ENCODE measurements at regions not wholly inside any gene's neighbourhood (a gene's known extent, or its start where the extent isn't known, plus 50 kb on each side); places are given as distances from the start of the nearest gene placed in this dataset.

DNA sequence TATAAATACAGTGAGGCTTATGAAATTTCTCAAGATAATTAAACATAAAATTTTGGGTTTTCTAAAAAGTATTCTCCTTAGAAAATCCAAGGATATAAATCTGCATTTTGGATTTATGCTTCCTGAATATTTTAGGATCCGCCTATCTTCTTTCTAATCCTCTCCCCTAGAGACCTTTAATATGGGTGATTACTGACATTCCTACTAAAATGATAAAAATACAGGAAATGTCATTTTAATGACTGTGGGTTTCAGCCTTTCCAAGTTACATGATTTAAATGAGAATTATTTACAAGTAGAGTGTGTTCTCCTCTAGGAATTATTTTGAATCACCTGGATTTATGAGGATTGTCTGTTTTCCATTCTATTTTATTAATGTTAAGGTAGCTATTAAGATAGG, 150.4 kb downstream of the C7orf25 start:
- Histone ChIP-seq H3K27me3 (ENCODE audit: control insufficient read depth in 2 of 2, insufficient read depth in 2 of 2, low read length in 2 of 2) (no peaks in the 10 kb centered on the region), H3K27ac (ENCODE audit: low read depth in 2 of 2, low read length in 2 of 2) (no peak overlapping the region), H3K4me1 (ENCODE audit: control insufficient read depth in 2 of 2, insufficient read depth in 2 of 2, low read length in 2 of 2) (no peaks in the 10 kb centered on the region), H3K9me3 (ENCODE audit: control insufficient read depth in 2 of 2, low read length in 2 of 2) (no peaks in the 10 kb centered on the region), H3K36me3 (ENCODE audit: control insufficient read depth in 2 of 2, insufficient read depth in 2 of 2, low read length in 2 of 2) (no peaks in the 10 kb centered on the region), H3K9ac (ENCODE audit: low read depth in 1 of 2, low read length in 2 of 2) (no peak overlapping the region), H3K4me3 (ENCODE audit: low read length in 2 of 2) (no peak overlapping the region)

DNA sequence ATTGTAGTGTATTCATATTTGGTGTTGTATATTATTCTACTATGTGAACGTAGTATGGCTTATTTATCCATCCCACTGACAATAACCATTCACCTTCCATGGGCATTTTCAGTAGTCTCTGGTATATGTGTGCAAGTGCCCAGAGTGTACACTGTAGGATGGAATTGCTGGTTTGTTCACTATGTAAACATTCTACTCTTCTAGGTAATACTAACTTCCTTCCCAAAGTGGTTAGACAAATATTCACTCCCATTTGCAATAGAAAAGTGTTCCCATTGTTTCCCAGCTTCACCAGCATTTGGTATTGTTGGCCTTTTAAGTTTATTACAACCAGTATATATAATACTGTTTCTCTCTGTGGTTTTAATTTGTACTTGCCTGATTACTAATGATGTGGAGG, 153.7 kb downstream of the C7orf25 start:
- no peaks in the 10 kb centered on the region for H3K4me1 ChIP-seq (ENCODE audit: control insufficient read depth in 2 of 2, insufficient read depth in 2 of 2, low read length in 2 of 2)
- H3K27me3 ChIP-seq (ENCODE audit: control insufficient read depth in 2 of 2, insufficient read depth in 2 of 2, low read length in 2 of 2) = no peaks in the 10 kb centered on the region
- H3K9ac ChIP-seq (ENCODE audit: low read depth in 1 of 2, low read length in 2 of 2) = no peak overlapping the region
- no peaks in the 10 kb centered on the region for H3K9me3 ChIP-seq (ENCODE audit: control insufficient read depth in 2 of 2, low read length in 2 of 2)
- no peaks in the 10 kb centered on the region for H3K36me3 ChIP-seq (ENCODE audit: control insufficient read depth in 2 of 2, insufficient read depth in 2 of 2, low read length in 2 of 2)
- no peak overlapping the region for H3K27ac ChIP-seq (ENCODE audit: low read depth in 2 of 2, low read length in 2 of 2)
- no peak overlapping the region for H3K4me3 ChIP-seq (ENCODE audit: low read length in 2 of 2)

DNA sequence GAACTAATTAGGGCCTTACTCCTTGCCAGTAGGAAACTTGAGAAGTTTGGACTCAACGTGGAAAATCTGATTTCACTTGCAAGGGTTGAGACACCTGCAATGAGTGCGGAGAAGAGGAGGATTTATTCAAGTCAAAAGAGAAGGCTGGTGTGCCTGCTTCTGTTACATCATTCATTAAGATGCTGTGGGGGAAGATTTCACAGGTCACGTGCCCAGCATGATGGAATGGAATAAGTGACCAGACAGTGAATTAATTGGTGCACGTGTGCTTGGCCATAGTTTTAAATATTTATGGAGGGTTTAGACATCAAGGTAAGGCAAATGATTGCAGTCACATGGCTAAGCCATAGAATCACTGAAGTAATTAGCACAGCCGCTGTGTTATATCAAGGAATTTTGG, 155.0 kb downstream of the C7orf25 start:
- no peaks in the 10 kb centered on the region for H3K36me3 ChIP-seq (ENCODE audit: control insufficient read depth in 2 of 2, insufficient read depth in 2 of 2, low read length in 2 of 2)
- no peak overlapping the region for H3K27ac ChIP-seq (ENCODE audit: low read depth in 2 of 2, low read length in 2 of 2)
- H3K4me3 ChIP-seq (ENCODE audit: low read length in 2 of 2) = no peak overlapping the region
- H3K9ac ChIP-seq (ENCODE audit: low read depth in 1 of 2, low read length in 2 of 2) = no peak overlapping the region
- no peaks in the 10 kb centered on the region for H3K27me3 ChIP-seq (ENCODE audit: control insufficient read depth in 2 of 2, insufficient read depth in 2 of 2, low read length in 2 of 2)
- H3K4me1 ChIP-seq (ENCODE audit: control insufficient read depth in 2 of 2, insufficient read depth in 2 of 2, low read length in 2 of 2) = no peaks in the 10 kb centered on the region
- H3K9me3 ChIP-seq (ENCODE audit: control insufficient read depth in 2 of 2, low read length in 2 of 2) = no peaks in the 10 kb centered on the region

DNA sequence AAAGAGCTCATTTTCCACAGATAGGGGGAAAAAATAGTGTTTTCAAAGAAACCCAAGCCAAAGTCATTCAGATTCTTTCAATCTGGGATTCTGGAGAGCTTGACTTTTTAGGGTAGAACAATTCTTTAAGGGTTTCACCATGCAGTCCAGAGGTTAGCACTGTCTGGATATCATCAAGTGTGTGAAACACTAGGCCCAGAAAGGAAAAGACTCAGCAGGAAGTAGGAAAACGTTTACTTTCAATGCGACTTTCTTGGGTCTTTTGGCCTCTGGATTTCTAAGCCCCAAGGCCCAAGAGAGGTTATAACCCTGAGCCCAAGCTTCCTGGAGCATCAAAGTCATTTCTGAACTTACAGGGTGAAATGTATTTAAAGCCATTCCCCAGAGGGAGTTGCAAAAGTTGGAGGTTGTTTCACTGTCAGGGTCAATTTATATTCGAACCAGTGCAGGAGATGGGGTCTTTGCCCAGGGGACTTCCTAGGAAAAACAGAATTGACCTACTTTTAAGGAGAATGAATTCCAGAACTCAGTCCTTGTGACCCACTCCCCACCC, 158.0 kb downstream of the C7orf25 start:
- H3K36me3 ChIP-seq (ENCODE audit: control insufficient read depth in 2 of 2, insufficient read depth in 2 of 2, low read length in 2 of 2) = no peaks in the 10 kb centered on the region
- H3K4me3 ChIP-seq (ENCODE audit: low read length in 2 of 2) = no peak overlapping the region
- H3K9ac ChIP-seq (ENCODE audit: low read depth in 1 of 2, low read length in 2 of 2) = no peak overlapping the region
- H3K27ac ChIP-seq (ENCODE audit: low read depth in 2 of 2, low read length in 2 of 2) = no peak overlapping the region
- H3K27me3 ChIP-seq (ENCODE audit: control insufficient read depth in 2 of 2, insufficient read depth in 2 of 2, low read length in 2 of 2) = no peaks in the 10 kb centered on the region
- no peaks in the 10 kb centered on the region for H3K9me3 ChIP-seq (ENCODE audit: control insufficient read depth in 2 of 2, low read length in 2 of 2)
- H3K4me1 ChIP-seq (ENCODE audit: control insufficient read depth in 2 of 2, insufficient read depth in 2 of 2, low read length in 2 of 2) = no peaks in the 10 kb centered on the region

DNA sequence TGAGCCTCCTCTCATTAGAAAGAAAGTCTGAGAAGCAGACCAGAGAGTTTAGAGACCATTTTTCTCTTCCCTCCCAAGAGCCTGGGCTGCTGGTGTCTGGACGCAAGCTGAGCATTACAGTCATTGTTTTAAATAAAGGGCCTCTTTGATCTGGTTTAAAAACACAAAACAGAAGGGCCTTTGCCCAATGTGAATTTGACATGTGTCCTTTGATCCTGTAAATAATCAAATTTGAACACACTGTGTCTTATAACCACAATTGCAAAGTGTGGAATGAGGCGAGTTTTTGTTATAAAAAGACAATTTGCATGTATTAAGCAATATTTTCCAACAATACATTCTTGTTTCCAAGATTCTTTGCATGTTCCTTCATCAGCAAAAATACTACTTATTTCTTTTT, 158.5 kb downstream of the C7orf25 start:
- Histone ChIP-seq H3K9me3 (ENCODE audit: control insufficient read depth in 2 of 2, low read length in 2 of 2) (no peaks in the 10 kb centered on the region), H3K27ac (ENCODE audit: low read depth in 2 of 2, low read length in 2 of 2) (no peak overlapping the region), H3K9ac (ENCODE audit: low read depth in 1 of 2, low read length in 2 of 2) (no peak overlapping the region), H3K4me1 (ENCODE audit: control insufficient read depth in 2 of 2, insufficient read depth in 2 of 2, low read length in 2 of 2) (no peaks in the 10 kb centered on the region), H3K36me3 (ENCODE audit: control insufficient read depth in 2 of 2, insufficient read depth in 2 of 2, low read length in 2 of 2) (no peaks in the 10 kb centered on the region), H3K4me3 (ENCODE audit: low read length in 2 of 2) (no peak overlapping the region), H3K27me3 (ENCODE audit: control insufficient read depth in 2 of 2, insufficient read depth in 2 of 2, low read length in 2 of 2) (no peaks in the 10 kb centered on the region)

DNA sequence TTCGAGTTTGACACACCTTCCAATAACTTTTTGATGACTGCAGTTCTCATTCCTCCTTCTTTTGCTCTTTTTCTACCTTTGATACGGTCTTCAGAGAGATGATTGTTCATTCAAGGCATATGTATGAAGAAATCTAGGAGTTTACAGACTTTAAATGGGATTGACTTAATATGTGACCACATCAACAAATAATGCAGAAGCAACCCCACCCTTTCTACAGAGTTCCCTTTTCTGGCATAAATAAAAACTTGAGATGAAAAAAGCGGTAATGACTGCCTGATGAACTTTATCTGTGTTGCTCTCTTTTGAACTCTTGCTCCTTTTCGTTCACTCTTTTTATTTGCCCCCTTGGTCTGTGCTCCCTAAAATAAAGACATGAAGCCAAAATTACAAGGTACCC, 161.7 kb downstream of the C7orf25 start:
- Histone ChIP-seq H3K9ac (ENCODE audit: low read depth in 1 of 2, low read length in 2 of 2) (no peak overlapping the region), H3K4me1 (ENCODE audit: control insufficient read depth in 2 of 2, insufficient read depth in 2 of 2, low read length in 2 of 2) (no peaks in the 10 kb centered on the region), H3K27me3 (ENCODE audit: control insufficient read depth in 2 of 2, insufficient read depth in 2 of 2, low read length in 2 of 2) (no peaks in the 10 kb centered on the region), H3K36me3 (ENCODE audit: control insufficient read depth in 2 of 2, insufficient read depth in 2 of 2, low read length in 2 of 2) (no peaks in the 10 kb centered on the region), H3K4me3 (ENCODE audit: low read length in 2 of 2) (no peak overlapping the region), H3K9me3 (ENCODE audit: control insufficient read depth in 2 of 2, low read length in 2 of 2) (no peaks in the 10 kb centered on the region), H3K27ac (ENCODE audit: low read depth in 2 of 2, low read length in 2 of 2) (no peak overlapping the region)

DNA sequence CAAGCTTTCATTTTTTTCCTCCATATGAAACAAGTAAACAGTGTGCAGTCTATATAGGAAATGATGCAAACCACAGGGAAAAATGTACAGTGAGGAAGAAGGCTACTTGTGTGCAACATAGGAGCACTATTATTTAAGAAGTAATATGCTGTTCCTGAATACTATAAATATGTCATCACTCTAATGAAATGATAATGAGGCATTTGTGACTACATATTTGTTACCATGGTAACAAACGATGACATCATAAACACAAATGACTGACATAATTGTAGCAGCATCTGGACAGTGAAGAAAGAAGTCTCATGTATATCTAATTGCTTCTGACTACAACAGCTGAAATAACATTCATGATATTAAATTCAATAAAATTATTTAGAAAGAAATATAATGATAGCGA, 164.8 kb downstream of the C7orf25 start:
- Histone ChIP-seq H3K4me3 (ENCODE audit: low read length in 2 of 2) (no peak overlapping the region), H3K27ac (ENCODE audit: low read depth in 2 of 2, low read length in 2 of 2) (no peak overlapping the region), H3K36me3 (ENCODE audit: control insufficient read depth in 2 of 2, insufficient read depth in 2 of 2, low read length in 2 of 2) (no peaks in the 10 kb centered on the region), H3K9ac (ENCODE audit: low read depth in 1 of 2, low read length in 2 of 2) (no peak overlapping the region), H3K27me3 (ENCODE audit: control insufficient read depth in 2 of 2, insufficient read depth in 2 of 2, low read length in 2 of 2) (no peaks in the 10 kb centered on the region), H3K9me3 (ENCODE audit: control insufficient read depth in 2 of 2, low read length in 2 of 2) (no peaks in the 10 kb centered on the region), H3K4me1 (ENCODE audit: control insufficient read depth in 2 of 2, insufficient read depth in 2 of 2, low read length in 2 of 2) (no peaks in the 10 kb centered on the region)

DNA sequence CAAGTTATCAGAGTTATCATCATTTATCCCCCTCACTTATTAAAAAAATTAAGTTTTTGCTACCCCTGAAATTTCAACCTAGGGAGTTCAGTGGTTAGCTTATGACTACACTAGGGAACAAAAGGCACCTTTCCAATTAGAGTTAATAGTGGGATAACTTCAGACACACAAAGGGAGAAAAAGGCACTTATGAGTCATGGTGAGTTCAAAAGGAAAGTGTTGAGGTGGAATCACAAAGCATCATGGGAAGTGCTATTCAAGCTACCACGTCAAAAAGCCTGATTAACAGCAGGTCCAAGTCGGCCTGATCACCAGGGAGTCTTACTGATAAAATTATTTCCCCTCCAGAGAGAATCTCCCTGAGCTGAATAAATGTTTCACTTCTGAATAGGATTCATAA, 165.7 kb downstream of the C7orf25 start:
- H3K27me3 ChIP-seq (ENCODE audit: control insufficient read depth in 2 of 2, insufficient read depth in 2 of 2, low read length in 2 of 2) = no peaks in the 10 kb centered on the region
- no peak overlapping the region for H3K9ac ChIP-seq (ENCODE audit: low read depth in 1 of 2, low read length in 2 of 2)
- H3K9me3 ChIP-seq (ENCODE audit: control insufficient read depth in 2 of 2, low read length in 2 of 2) = no peaks in the 10 kb centered on the region
- no peaks in the 10 kb centered on the region for H3K4me1 ChIP-seq (ENCODE audit: control insufficient read depth in 2 of 2, insufficient read depth in 2 of 2, low read length in 2 of 2)
- H3K36me3 ChIP-seq (ENCODE audit: control insufficient read depth in 2 of 2, insufficient read depth in 2 of 2, low read length in 2 of 2) = no peaks in the 10 kb centered on the region
- H3K4me3 ChIP-seq (ENCODE audit: low read length in 2 of 2) = no peak overlapping the region
- H3K27ac ChIP-seq (ENCODE audit: low read depth in 2 of 2, low read length in 2 of 2) = no peak overlapping the region

DNA sequence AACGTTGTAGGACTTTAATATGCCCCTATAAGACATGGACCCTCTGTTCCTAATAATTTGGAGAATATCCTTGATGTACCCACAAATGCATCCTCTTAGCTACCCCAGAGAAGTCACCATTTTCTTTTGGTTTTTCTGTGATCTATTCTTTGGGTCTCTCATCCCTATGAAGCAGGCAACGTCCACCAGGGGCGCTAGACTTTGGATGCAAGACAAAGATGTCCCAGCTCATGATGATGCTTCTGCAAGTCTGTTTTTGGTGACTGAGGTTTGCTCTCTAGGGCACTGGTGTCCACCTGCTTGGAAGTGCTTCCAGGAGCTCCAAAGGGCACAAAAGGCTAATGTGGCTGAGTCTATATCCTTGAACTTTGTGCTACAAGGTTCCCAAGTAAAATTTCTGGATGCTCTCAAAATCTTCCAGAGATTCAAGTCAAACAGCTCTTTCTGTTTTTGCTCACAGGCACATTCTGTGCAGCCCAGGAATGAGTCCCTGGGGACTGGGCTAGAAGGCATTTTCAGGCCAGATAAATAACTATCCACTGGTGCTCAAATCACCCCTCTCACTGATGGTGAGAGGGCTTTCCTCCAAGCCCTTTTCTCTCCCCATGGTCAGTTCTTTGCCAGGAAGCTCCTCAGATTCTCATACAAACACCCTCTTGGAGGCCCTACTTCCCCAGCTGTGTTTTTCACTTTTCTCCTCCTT, 166.4 kb downstream of the C7orf25 start:
- Histone ChIP-seq H3K4me3 (ENCODE audit: low read length in 2 of 2) (no peak overlapping the region), H3K27me3 (ENCODE audit: control insufficient read depth in 2 of 2, insufficient read depth in 2 of 2, low read length in 2 of 2) (no peaks in the 10 kb centered on the region), H3K36me3 (ENCODE audit: control insufficient read depth in 2 of 2, insufficient read depth in 2 of 2, low read length in 2 of 2) (no peaks in the 10 kb centered on the region), H3K4me1 (ENCODE audit: control insufficient read depth in 2 of 2, insufficient read depth in 2 of 2, low read length in 2 of 2) (no peaks in the 10 kb centered on the region), H3K9ac (ENCODE audit: low read depth in 1 of 2, low read length in 2 of 2) (no peak overlapping the region), H3K9me3 (ENCODE audit: control insufficient read depth in 2 of 2, low read length in 2 of 2) (no peaks in the 10 kb centered on the region), H3K27ac (ENCODE audit: low read depth in 2 of 2, low read length in 2 of 2) (no peak overlapping the region)

DNA sequence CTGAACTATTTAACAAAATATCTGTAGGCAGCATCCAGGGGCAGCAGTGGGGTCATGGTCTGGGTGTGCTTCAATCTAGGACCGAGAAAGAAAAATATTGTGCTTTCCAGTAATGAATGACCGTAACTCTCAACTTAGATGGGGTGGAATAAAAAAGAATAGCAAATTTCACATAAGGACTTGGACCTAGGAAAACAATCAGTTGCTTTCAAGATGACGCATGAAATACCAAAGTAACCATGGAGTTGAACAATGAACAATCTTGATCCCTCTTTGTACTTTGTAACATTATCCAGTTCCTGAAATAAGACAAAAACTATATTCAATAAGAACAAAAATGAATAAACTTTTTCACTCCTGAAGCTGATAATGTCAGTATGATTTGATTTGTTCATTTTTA, 167.1 kb downstream of the C7orf25 start:
- no peak overlapping the region for H3K9ac ChIP-seq (ENCODE audit: low read depth in 1 of 2, low read length in 2 of 2)
- no peaks in the 10 kb centered on the region for H3K9me3 ChIP-seq (ENCODE audit: control insufficient read depth in 2 of 2, low read length in 2 of 2)
- H3K27me3 ChIP-seq (ENCODE audit: control insufficient read depth in 2 of 2, insufficient read depth in 2 of 2, low read length in 2 of 2) = no peaks in the 10 kb centered on the region
- no peak overlapping the region for H3K27ac ChIP-seq (ENCODE audit: low read depth in 2 of 2, low read length in 2 of 2)
- no peaks in the 10 kb centered on the region for H3K4me1 ChIP-seq (ENCODE audit: control insufficient read depth in 2 of 2, insufficient read depth in 2 of 2, low read length in 2 of 2)
- no peaks in the 10 kb centered on the region for H3K36me3 ChIP-seq (ENCODE audit: control insufficient read depth in 2 of 2, insufficient read depth in 2 of 2, low read length in 2 of 2)
- no peak overlapping the region for H3K4me3 ChIP-seq (ENCODE audit: low read length in 2 of 2)
